Right kidney (tissue), 1 donor: ENCODE measurements at regions not wholly inside any gene's neighbourhood (a gene's known extent, or its start where the extent isn't known, plus 50 kb on each side); places are given as distances from the start of the nearest gene placed in this dataset.
A peak's percentile ranks its signal among the peaks of the same experiment; 100 is the strongest.

Experiments
- DNase-seq: peaks from one replicate; pipeline ENCODE4 v3.0.0-alpha.2; 2016

DNA sequence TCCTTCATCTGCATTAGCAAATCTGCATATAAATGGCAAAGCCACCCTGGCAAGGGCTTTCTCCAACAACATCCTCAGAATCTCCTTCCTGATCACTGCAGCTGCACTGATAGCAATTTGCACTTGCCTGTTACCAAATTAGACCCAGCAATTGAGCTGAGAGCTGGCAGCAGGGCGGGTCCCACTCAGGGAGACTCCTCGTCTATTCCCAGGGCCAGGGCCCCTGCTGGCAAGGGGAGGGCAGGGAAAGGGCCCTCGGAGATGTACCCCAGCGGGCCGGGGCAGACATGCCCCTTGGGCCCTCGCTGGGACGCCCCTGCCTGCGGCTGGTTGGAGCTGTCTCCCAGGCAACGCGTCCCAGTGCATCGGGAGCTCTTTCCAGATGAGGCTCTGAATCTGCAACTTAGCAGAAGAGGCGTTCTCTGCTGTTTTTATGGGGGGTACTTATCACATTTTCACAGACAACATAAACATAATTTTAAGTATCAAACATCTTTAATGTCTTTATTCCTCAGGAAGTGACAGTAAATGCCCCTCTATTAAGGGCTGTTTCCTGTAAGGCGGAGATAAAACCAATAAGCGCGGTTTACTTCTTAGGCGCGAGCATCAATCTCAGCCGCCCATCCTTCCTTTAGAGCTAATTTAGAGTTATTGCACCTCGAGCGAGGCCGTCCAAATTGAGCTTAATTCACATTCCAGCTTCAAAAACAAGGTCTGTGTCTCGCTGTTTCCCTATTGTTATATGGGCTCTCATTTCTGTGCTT, 249.0 kb upstream of the PPP2R2D start:
- DNase-seq, result no peak

- peak; percentile 28 for DNase-seq
These were observed 248.2 kb upstream of the PPP2R2D start for GRCh38 chr10:131652438-131653139.

- no peak for DNase-seq
These were observed 247.7 kb upstream of the PPP2R2D start for GRCh38 chr10:131653140-131653539.

GRCh38 chr10:131653554-131654470, 247.0 kb upstream of the PPP2R2D start:
- no peak for DNase-seq

DNA sequence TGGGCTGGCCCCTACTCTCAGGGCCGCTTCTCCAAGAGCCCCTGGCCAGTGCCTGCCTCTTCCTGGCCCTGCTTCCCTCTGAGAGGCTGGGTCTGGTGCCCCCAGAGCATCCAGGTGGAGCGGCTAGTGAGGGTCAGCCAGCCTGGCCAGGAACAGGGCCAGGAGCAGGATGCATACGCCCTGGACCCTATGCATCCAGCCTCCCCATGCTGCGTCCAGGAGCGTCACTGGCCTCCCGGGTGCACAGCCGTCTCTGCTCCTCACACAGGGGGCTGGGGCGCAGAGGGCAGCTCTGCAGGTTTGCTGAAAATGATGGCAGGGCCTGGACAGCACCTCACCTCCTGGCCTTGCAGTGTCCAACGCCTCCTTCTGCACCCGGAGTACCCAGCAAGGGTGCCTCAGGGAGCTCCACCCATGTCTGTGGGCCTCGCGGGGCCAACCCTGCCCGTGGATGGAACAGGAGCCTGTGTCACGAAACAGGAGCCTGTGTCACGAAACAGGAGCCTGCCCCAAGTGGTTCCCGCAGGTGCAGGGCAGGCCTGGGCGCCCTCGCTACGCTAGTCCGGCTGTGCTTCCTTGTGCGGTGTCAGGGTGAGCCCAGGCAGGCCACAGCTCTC, 246.2 kb upstream of the PPP2R2D start:
- DNase-seq, result peak; percentile 39

DNA sequence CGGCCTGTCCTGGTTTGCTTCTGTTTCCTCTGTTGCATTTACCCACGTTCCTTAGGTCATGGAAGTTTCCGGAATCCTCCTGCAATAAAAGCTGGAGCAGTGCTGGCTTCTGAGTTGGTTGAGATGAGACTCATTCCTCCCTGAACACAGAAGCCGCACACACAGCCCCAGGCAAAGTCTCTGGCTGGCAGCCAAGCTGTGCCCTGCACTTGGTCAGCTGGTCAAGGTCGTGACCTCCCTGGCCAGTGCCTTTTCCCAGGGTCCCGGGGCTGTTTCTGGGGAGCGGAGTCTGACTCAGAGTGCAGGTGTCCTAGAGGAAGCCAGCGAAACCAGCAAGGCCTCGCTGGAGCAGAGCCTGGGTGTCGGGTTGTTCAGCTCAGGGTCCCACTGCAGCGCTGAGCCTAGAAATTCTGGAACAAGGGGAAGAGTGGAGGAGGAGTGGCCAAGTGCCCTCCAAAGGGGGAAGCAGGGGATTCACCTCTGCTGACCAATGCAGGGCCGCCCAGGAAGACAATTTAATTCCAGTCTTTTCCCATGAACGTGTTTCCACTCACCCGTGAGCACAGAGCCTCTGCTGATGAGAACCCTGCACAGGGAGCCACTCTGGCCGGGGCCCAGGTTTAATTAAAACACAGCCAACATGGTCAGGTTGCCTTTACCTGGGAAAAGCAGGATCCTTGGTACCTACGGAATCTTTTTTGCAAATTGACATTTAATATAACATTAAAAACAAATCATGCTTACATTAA, 245.5 kb upstream of the PPP2R2D start:
- peak; percentile 47 for DNase-seq

- no peak for DNase-seq
These were observed 244.8 kb upstream of the PPP2R2D start for GRCh38 chr10:131656009-131656408.

GRCh38 chr10:131656431-131656841, 244.4 kb upstream of the PPP2R2D start:
- DNase-seq, result no peak

DNA sequence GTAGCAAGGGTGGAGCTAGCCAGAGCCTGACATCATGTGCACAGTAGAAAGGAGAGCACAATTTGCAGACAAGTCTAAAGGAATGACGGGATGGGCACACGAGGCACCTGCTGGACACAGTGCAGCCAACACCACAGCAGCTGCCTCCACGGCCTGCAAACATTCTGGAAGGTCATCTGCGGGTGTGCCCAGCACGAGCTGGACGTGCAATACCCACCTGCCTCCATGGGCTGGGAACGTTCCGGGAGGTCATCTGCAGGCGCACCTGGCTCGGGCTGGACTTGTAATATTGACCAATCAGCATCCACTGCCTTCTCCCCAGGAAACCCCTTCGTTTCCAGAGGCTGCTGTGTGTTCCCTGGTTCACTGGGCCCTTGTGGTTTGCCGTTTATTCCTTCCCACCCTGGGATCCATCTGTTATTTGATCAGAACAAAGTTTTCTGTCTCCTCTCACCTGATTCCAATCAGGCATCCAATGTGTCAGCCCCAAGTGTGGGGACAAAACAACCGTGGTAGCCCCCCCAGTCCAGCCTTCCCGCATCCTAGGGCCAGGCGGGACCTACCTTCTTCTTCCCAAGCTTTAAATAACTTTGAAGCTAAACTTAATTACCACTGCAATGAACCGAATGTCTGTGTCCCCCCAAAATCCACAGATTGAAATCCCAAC, 243.4 kb upstream of the PPP2R2D start:
- DNase-seq, result no peak

GRCh38 chr10:131657985-131658330, 242.8 kb upstream of the PPP2R2D start:
- DNase-seq, result no peak

- no peak for DNase-seq
These were observed 242.2 kb upstream of the PPP2R2D start for GRCh38 chr10:131658476-131659110.

- DNase-seq, result no peak
These were observed 240.4 kb upstream of the PPP2R2D start for GRCh38 chr10:131660427-131660826.

DNA sequence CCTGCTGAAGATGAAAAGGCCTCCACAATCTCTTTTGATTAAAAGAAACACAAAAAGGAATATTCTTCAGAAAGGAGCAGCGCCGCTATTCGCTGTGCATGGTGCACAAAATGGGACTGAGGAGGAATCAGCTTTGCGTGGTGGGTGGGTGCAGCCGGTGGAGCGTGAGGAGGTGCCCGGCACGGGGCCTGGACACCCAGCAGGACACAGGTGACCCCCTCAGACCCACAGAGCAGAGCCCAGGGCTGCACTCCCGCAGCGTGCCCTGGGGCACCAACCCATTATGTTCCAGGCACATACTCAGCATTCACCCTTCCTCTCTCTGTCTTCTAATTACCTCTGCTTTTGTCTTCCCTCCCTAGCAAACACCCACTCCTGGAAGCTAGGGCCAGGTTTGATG, 238.0 kb upstream of the PPP2R2D start:
- no peak for DNase-seq

DNA sequence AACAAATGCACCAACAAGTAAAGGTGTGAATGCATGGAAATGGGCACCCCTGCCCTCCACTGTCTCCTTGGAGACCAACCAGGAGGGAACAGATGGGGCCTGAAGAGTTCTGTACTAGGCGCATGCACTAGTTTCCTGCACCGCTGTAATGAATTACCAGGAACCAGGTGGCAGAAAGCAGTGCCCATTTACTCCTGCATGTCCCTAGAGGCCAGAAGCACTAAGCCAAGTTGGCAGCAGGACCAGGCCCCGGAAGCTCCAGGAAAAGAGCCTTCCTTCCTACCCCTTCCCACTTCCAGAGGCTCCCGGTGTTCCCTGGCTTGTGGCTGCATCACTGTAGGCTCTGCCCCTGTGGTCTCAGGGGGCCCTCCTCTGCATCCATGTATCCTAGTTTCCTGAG, 237.5 kb upstream of the PPP2R2D start:
- DNase-seq, result no peak

GRCh38 chr10:131666091-131666490, 234.7 kb upstream of the PPP2R2D start:
- DNase-seq, result no peak

GRCh38 chr10:131667047-131667446, 233.8 kb upstream of the PPP2R2D start:
- no peak for DNase-seq

DNA sequence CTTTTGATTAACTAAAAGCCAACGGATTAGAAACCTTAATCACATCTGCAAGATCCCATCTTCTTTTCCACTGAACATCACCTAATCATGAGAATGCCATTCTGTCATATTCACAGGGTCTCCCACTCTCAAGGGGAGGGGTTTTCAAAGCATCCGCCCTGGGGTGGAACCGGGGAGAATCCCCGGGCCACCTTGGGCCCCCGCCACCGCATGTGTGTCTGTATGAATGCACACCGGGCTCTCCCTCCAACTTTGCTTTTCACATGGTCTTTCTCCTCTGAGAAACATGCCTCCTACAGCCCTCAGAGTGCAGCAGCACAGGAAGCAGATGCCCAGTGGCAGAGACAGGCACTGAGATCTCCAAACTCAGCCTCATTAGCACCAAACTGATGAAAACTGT, 233.2 kb upstream of the PPP2R2D start:
- DNase-seq, result no peak

DNA sequence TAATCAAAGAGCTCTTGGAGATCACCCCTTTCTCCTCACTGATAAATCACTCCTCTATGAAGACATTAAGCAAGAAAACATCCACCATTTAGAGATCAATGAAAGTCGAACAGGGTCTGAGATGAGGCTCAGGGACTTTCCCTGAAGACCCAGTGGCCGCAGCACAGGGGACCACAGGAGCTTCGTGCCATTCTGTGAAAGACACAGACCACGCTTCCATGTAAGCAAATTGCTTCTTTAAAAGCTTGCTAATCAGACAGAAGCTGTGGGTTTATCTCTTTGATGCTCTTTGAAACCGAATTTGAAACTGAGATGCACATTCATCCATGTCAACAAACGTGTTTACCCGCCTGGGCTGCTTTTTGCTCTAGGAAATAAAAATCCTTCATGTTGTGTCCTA, 231.9 kb upstream of the PPP2R2D start:
- DNase-seq, result no peak

DNA sequence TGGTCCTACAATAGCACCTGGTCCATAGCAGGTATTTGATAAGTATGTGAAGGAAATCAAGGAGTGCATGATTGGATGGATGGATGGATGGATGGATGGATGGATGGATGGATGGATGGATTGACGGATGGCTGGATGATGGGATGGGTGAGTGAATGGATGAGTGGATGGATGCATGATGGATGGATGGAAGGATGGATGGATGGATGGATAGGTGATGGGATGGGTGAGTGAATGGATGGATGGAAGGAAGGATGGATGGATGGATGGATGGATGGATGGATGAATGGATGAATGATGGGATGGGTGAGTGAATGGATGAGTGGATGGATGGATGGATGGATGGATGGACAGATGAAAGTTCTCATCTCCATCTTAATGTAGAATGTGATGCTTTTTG, 231.0 kb upstream of the PPP2R2D start:
- no peak for DNase-seq

- DNase-seq, result no peak
These were observed 230.5 kb upstream of the PPP2R2D start for GRCh38 chr10:131670341-131670740.

GRCh38 chr10:131673396-131673795, 227.4 kb upstream of the PPP2R2D start:
- DNase-seq, result no peak
